ENCODE measurements at regions not wholly inside any gene's neighbourhood (a gene's known extent, or its start where the extent isn't known, plus 50 kb on each side); places are given as distances from the start of the nearest gene placed in this dataset.

GRCh38 chr12:46491548-46491947 lies 119.0 kb upstream of the SLC38A2 start:
- TF ChIP-seq CTCF (IDR thresholded peaks at IDR 0.05) (no peak), EMX1 (CRISPR knock-in tag; IDR thresholded peaks at IDR 0.05) (no peak), USF2 (CRISPR knock-in tag; IDR thresholded peaks at IDR 0.05) (no peak), SMAD4 (CRISPR knock-in tag; IDR thresholded peaks at IDR 0.05) (no peak), TEAD4 (CRISPR knock-in tag; IDR thresholded peaks at IDR 0.05) (no peak), E2F4 (CRISPR knock-in tag; IDR thresholded peaks at IDR 0.05; ENCODE audit: borderline replicate concordance, low read depth) (no peak), NFYB (CRISPR knock-in tag; conservative IDR thresholded peaks at IDR 0.05; ENCODE audit: low read depth) (no peak), IRF1 (CRISPR knock-in tag; IDR thresholded peaks at IDR 0.05) (no peak), MAX (CRISPR knock-in tag; IDR thresholded peaks at IDR 0.05) (no peak), ESRRA (CRISPR knock-in tag; IDR thresholded peaks at IDR 0.05; ENCODE audit: borderline replicate concordance) (no peak), ZNF219 (CRISPR knock-in tag; IDR thresholded peaks at IDR 0.05; ENCODE audit: borderline replicate concordance) (no peak)

Data from WTC11 (cell line).